ENCODE measurements at regions not wholly inside any gene's neighbourhood (a gene's known extent, or its start where the extent isn't known, plus 50 kb on each side); places are given as distances from the start of the nearest gene placed in this dataset.

DNA sequence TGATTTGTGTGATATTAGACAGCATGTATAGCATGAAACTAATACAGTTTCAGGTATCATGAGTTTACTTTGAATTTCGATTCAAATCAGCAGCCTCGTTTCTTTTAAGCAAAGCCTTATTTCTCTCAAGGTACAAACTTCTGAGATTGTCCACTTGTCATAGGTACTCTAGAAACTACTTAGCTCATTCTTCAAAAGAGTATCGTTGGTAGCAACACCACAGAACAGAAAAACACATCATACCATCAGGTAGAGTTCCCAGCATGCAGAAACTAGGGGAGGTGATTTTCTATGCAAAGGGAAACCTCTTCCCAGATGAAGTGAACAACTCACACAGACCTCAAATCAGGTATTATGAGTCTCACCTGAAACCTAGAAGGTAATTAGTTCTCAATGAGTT, 237.0 kb upstream of the SOX9 start:
- TF ChIP-seq CTCF (IDR thresholded peaks at IDR 0.05; ENCODE audit: insufficient read depth, low read length): no peak
- TF ChIP-seq POLR2AphosphoS5 (IDR thresholded peaks at IDR 0.05; ENCODE audit: low read depth): no peak
- TF ChIP-seq GABPA (IDR thresholded peaks at IDR 0.05; ENCODE audit: low read depth): no peak
- TF ChIP-seq, protein P1, sequence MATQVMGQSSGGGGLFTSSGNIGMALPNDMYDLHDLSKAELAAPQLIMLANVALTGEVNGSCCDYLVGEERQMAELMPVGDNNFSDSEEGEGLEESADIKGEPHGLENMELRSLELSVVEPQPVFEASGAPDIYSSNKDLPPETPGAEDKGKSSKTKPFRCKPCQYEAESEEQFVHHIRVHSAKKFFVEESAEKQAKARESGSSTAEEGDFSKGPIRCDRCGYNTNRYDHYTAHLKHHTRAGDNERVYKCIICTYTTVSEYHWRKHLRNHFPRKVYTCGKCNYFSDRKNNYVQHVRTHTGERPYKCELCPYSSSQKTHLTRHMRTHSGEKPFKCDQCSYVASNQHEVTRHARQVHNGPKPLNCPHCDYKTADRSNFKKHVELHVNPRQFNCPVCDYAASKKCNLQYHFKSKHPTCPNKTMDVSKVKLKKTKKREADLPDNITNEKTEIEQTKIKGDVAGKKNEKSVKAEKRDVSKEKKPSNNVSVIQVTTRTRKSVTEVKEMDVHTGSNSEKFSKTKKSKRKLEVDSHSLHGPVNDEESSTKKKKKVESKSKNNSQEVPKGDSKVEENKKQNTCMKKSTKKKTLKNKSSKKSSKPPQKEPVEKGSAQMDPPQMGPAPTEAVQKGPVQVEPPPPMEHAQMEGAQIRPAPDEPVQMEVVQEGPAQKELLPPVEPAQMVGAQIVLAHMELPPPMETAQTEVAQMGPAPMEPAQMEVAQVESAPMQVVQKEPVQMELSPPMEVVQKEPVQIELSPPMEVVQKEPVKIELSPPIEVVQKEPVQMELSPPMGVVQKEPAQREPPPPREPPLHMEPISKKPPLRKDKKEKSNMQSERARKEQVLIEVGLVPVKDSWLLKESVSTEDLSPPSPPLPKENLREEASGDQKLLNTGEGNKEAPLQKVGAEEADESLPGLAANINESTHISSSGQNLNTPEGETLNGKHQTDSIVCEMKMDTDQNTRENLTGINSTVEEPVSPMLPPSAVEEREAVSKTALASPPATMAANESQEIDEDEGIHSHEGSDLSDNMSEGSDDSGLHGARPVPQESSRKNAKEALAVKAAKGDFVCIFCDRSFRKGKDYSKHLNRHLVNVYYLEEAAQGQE (IDR thresholded peaks at IDR 0.05; ENCODE audit: insufficient replicate concordance, low read depth): no peak
- no peak for TF ChIP-seq SPI1 (IDR thresholded peaks at IDR 0.05; ENCODE audit: borderline replicate concordance, low read depth)

Measured in HL-60 (cell line).